Gastroesophageal sphincter (tissue), 3 donors: ENCODE measurements at regions not wholly inside any gene's neighbourhood (a gene's known extent, or its start where the extent isn't known, plus 50 kb on each side); places are given as distances from the start of the nearest gene placed in this dataset.

Experiments used
- CTCF ChIP-seq, 4 experiments: fragments of 200-600 bp in 2 of 4; fragments of 450-650 bp in 2 of 4; sonication (generic) in 1 of 4; IDR thresholded peaks; one replicate each; pipeline ENCODE4 v1.5.1; 2017 to 2019; ENCODE audit warnings: antibody characterized with exemption in 4 of 4, mild to moderate bottlenecking in 2 of 4, moderate library complexity in 2 of 4
- EP300 ChIP-seq: sonication (generic); formaldehyde crosslinking; IDR thresholded peaks from one replicate; pipeline ENCODE4 v1.6.1; 2017; ENCODE audit warnings: antibody characterized with exemption, mild to moderate bottlenecking
- POLR2A ChIP-seq, 2 donors: fragments of 450-650 bp; IDR thresholded peaks; one replicate each; pipeline ENCODE4 v1.6.1; 2017; ENCODE audit warnings: antibody characterized with exemption in 2 of 2, mild to moderate bottlenecking in 2 of 2, moderate library complexity in 1 of 2
- POLR2AphosphoS5 ChIP-seq: sonication (generic); formaldehyde crosslinking; IDR thresholded peaks from one replicate; pipeline ENCODE4 v1.6.1; 2017; ENCODE audit warnings: antibody characterized with exemption

GRCh38 chr16:79272141-79272577 lies 328.4 kb downstream of the MAF start:
- TF ChIP-seq EP300 (no peak), POLR2A (IDR thresholded peaks at IDR 0.05) (no peak), CTCF (IDR thresholded peaks at IDR 0.05) (no peak), POLR2AphosphoS5 (no peak)
